ENCODE measurements at regions not wholly inside any gene's neighbourhood (a gene's known extent, or its start where the extent isn't known, plus 50 kb on each side); places are given as distances from the start of the nearest gene placed in this dataset.
"Not testable (repeated sequence)": the region's sequence is repeated elsewhere in the genome, so short reads cannot be mapped to it uniquely, and the experiment has no call there.

DNA sequence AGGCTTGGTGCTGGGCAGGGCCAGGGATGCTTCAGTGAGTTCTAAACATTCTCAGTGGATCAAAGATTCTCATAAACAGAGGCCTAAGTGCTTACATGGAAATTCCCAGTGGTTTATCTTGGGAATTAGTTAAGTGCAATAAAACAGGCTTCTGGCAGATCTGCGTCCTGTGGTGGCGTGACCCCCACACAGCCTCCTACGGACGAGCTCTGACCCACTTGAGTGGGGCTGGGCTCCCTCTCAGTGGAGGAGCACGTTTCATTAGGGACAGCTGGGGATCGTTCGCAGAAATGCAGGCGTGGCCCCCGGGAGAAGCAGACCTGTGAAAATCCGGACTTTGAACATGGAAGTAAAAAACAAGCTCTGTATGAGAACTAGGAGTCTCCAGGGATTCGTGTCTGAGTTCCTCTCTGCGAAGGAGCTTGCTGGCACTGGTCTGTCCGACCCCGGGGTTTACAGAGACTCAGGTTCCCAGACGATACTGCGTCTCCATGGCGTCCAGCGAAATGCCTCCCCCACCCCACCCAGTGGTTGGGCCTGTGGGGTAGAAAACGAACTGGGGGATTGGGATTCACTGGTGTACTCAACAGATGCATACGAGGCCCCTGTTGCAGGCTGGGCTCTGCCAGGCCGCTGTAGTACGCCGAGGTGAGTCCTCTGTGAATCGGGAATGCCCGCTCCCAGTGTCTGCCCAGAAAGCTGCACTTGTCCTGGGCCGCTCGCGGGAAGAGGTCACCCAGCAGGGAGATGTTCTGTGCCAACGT, 117.6 kb downstream of the NPIPB11 start:
- Histone ChIP-seq H3K4me3 (peak overlapping the region in 1 of 4 donors; percentile 12), H3K27ac (peak overlapping the region; percentile 78 to 84 (median 80)), H3K4me1 (peaks cover 0 to 65% (median 60%) of the 10 kb centered on the region in 4 donors)
- DNase-seq, result peak; percentile 91
- H3K36me3 ChIP-seq; intact Hi-C loops (cut with DNase I); H3K27me3 ChIP-seq; H3K9me3 ChIP-seq: not testable (repeated sequence)
- TF ChIP-seq POLR2AphosphoS5 (IDR thresholded peaks at IDR 0.05) (peak in 3 of 4 donors; percentile 10 to 65 (median 49)), EP300 (IDR thresholded peaks at IDR 0.05) (peak in 1 of 4 donors; percentile 7)
- WGBS, 2 donors, result 37 to 68% methylated on average over 29 of the region's 29 CpGs

DNA sequence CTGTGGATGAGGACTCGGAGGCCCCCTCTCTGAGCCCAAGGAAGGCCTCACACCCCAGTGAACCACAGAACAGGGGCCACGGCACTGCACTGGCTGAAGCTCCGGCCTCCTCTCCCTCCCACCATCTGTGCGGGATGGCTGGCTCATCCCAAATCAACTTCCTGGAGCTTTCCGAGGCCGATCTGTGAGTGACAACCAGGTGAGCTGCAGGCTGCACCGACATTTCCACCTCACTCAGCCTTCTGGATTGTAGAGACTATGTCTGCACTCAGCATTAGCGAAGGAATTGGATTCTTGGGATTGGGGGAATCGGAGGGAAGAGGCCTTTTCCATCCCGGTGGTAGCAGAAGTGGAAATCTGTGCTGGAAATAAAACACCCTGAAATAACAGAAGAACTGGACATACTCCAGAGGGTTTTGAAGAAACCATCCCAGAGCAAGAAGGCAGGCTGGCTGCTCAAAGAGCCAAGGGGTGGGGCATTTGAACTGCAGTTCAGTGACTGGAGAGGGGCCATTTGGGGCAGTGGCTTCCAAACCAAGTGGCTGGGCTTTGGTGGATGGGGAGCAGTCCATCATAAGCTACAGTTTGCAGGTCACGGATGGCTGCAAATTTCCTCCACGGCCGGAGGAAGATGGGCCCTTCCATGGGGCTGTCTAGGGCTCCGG, 118.5 kb downstream of the NPIPB11 start:
- intact Hi-C loops (cut with DNase I); H3K27me3 ChIP-seq; H3K9me3 ChIP-seq; H3K36me3 ChIP-seq; DNase-seq: not testable (repeated sequence)
- WGBS, 2 donors, result 73 to 78% methylated on average over 14 of the region's 14 CpGs
- Histone ChIP-seq H3K4me1 (peaks cover 0 to 60% (median 56%) of the 10 kb centered on the region in 4 donors), H3K4me3 (peak overlapping the region in 1 of 4 donors; percentile 12), H3K27ac (peak overlapping the region; percentile 78 to 84 (median 80))

- DNase-seq; intact Hi-C loops (cut with DNase I): not testable (repeated sequence)
- peak overlapping the region in 1 of 4 donors; percentile 84 for H3K27ac ChIP-seq
Observed at GRCh38 chr16:29287246-29287645, 119.3 kb downstream of the NPIPB11 start.

DNA sequence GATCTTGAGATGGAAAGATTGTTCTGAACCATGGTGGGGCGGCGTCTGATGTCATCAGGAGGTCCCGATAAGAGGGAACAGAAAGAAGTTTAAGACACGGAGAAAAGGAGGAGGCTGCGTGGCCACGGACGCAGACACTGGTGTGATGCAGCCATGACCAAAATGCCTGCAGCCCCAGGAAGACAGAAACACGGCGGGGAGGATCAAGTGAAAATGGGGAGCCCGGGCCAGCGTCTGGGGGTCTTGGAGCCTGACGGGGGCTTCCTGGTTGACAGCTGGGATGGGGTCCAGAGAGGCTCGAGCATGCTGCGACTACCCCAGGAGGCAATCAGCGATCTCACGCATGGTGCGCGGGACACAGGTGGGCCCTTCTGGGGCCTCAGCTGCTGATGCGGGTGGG, 119.7 kb downstream of the NPIPB11 start:
- H3K9me3 ChIP-seq; H3K36me3 ChIP-seq; H3K4me3 ChIP-seq; intact Hi-C loops (cut with DNase I); H3K27me3 ChIP-seq; DNase-seq; H3K27ac ChIP-seq: not testable (repeated sequence)
- 84% methylated on average over 18 to 19 of the region's 19 CpGs for WGBS, 2 donors
- H3K4me1 ChIP-seq, result peaks cover 0 to 49% (median 45%) of the 10 kb centered on the region in 4 donors

More at GRCh38 chr16:29287246-29287645, 119.3 kb downstream of the NPIPB11 start:
- H3K9me3 ChIP-seq, H3K36me3 ChIP-seq, H3K27me3 ChIP-seq, H3K4me3 ChIP-seq: not testable (repeated sequence)
- H3K4me1 ChIP-seq, result peaks cover 0 to 54% (median 50%) of the 10 kb centered on the region in 4 donors
- WGBS, 2 donors, result 63 to 81% methylated on average over 3 to 5 of the region's 5 CpGs

DNA sequence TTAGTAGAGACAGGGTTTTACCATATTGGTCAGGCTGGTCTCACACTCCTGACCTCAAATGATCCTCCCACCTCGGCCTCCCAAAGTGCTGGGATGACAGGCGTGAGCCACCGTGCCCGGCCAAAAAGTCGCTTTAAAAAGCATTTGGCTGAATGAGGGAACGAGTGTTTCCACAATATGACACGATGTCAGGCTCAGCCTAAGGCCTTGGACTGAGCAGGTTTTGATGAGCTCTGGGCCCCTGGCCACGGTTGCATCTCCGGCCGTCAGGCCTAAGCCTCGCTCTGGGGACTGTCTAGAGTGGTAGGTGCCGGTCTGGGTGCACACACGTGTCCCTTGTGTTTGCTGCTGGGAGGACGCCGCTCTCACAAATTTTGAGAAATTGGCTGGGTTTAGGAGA, 120.3 kb downstream of the NPIPB11 start:
- H3K9me3 ChIP-seq; H3K27ac ChIP-seq; H3K36me3 ChIP-seq; intact Hi-C loops (cut with DNase I); H3K4me3 ChIP-seq; H3K27me3 ChIP-seq; DNase-seq: not testable (repeated sequence)
- WGBS, 2 donors, result 78 to 94% methylated on average over 15 of the region's 15 CpGs
- H3K4me1 ChIP-seq, result peaks cover 0 to 43% (median 39%) of the 10 kb centered on the region in 4 donors

- intact Hi-C loops (cut with DNase I), result not testable (repeated sequence)
Observed at GRCh38 chr16:29285151-29285885, 121.2 kb downstream of the NPIPB11 start.

GRCh38 chr16:29284723-29285122, 121.8 kb downstream of the NPIPB11 start:
- WGBS, 2 donors, result 64 to 76% methylated on average over 5 of the region's 5 CpGs
- intact Hi-C loops (cut with DNase I); H3K9me3 ChIP-seq; H3K27me3 ChIP-seq; H3K4me3 ChIP-seq; DNase-seq; H3K36me3 ChIP-seq; H3K27ac ChIP-seq: not testable (repeated sequence)
- peaks cover 0 to 30% (median 27%) of the 10 kb centered on the region in 4 donors for H3K4me1 ChIP-seq

More at GRCh38 chr16:29285151-29285885, 121.2 kb downstream of the NPIPB11 start:
- not testable (repeated sequence) for H3K36me3 ChIP-seq, H3K27me3 ChIP-seq, H3K4me3 ChIP-seq, H3K9me3 ChIP-seq, DNase-seq, H3K27ac ChIP-seq
- WGBS, 2 donors, result 33 to 37% methylated on average over 32 of the region's 32 CpGs
- H3K4me1 ChIP-seq, result peaks cover 0 to 36% (median 32%) of the 10 kb centered on the region in 4 donors

GRCh38 chr16:29284159-29284558, 122.4 kb downstream of the NPIPB11 start:
- H3K4me3 ChIP-seq; H3K27ac ChIP-seq; H3K36me3 ChIP-seq; H3K9me3 ChIP-seq; DNase-seq; H3K27me3 ChIP-seq; intact Hi-C loops (cut with DNase I): not testable (repeated sequence)
- 69 to 71% methylated on average over 4 of the region's 4 CpGs for WGBS, 2 donors
- H3K4me1 ChIP-seq, result peaks cover 0 to 24% (median 21%) of the 10 kb centered on the region in 4 donors

DNA sequence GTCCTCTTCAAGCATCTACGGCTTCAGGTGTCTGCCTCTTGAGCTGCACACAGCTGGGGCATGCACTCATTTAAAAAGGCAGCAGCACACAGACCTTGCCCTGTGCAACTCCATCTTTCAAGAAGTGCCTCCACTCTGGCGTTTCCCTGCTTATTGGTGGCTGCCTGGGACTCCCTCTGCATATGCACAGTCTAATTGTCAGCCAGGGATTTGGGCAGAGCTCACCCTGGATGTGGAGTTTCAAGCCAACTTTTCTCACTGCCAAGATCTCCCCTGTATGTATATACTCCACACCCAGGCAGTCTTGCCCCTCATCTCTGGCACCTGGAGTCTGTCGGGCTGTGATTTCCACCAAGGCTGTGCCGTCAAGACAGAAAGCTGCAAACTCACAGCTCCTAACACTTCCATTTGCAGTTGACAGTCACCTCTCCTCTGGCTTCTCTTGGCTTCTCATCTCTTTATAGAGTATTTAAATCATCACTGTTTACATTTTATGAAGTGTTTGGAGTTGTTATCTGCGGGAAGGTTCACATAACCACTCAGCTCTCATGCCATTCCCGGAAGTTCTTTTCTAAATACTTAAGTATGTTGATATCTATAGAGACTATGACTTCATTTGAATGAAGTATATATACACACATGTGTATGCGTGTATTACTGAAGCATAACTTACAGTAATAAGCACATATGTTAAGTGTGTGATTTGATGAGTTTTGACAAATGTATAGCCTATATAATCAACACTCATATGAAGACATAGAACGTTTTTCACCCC, 128.2 kb downstream of the NPIPB11 start:
- H3K27ac ChIP-seq; H3K27me3 ChIP-seq; DNase-seq; H3K9me3 ChIP-seq; intact Hi-C loops (cut with DNase I); H3K4me3 ChIP-seq; H3K36me3 ChIP-seq: not testable (repeated sequence)
- 15 to 52% methylated on average over 4 to 5 of the region's 8 CpGs for WGBS, 2 donors
- peaks cover 0 to 10% (median 0%) of the 10 kb centered on the region in 4 donors for H3K4me1 ChIP-seq

- H3K27me3 ChIP-seq; H3K9me3 ChIP-seq; DNase-seq; intact Hi-C loops (cut with DNase I); H3K4me3 ChIP-seq; H3K27ac ChIP-seq; H3K36me3 ChIP-seq: not testable (repeated sequence)
- 68 to 81% methylated on average over 5 of the region's 5 CpGs for WGBS, 2 donors
- peaks cover 0 to 21% (median 12%) of the 10 kb centered on the region in 4 donors for H3K4me1 ChIP-seq
Observed at GRCh38 chr16:29276446-29276845, 130.1 kb downstream of the NPIPB11 start.

Data from sigmoid colon (tissue), 6 donors.